HPDE6-E6E7 (cell line): ENCODE measurements at regions not wholly inside any gene's neighbourhood (a gene's known extent, or its start where the extent isn't known, plus 50 kb on each side); places are given as distances from the start of the nearest gene placed in this dataset.

Experiments used
- DNase-seq: peaks from one replicate; pipeline ENCODE4 v3.0.0; 2011; ENCODE audit warnings: missing footprints; ENCODE audit errors: extremely low spot score

DNA sequence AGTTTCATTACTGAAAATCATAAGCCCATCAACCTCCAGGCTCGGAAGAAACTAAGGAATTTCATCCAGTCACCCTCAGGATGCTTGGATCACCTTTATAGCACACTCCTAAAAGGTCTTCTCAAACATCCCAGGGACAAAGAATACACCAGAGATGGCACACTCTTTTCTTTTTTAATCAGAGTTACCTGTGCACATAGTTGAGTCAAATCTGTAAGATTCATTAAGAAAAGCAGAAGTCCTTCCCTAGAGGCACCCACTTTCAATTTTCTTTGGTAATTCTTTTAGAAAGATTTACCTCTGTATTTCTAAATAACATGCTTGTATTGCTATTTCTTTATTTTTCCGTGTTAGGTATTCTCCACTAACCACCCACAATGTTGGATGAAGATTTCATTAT lies 50.6 kb upstream of the IL6 start:
- no peak for DNase-seq

DNA sequence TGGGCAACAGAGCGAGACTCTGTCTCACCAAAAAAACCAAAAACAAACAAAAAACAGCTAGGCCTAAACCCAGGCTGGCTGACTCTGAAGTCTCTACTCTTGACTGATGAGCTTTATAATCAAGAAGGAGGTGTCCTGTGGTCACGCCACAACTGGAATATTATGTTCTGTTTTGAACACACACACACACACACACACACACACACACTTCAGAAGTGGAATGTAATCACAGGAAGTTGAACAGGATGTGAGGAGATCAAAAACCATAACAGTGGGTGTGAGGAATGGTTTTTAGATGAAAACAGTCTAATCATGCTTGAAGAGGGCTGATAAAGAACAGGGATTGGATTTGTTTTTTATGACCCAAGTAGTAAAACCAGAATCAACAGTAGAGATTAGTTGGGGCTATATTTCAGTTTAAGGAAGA lies 51.1 kb upstream of the IL6 start:
- no peak for DNase-seq

GRCh38 chr7:22675421-22675820 lies 51.6 kb upstream of the IL6 start:
- no peak for DNase-seq

GRCh38 chr7:22672846-22673680 lies 53.9 kb upstream of the IL6 start:
- no peak for DNase-seq

DNA sequence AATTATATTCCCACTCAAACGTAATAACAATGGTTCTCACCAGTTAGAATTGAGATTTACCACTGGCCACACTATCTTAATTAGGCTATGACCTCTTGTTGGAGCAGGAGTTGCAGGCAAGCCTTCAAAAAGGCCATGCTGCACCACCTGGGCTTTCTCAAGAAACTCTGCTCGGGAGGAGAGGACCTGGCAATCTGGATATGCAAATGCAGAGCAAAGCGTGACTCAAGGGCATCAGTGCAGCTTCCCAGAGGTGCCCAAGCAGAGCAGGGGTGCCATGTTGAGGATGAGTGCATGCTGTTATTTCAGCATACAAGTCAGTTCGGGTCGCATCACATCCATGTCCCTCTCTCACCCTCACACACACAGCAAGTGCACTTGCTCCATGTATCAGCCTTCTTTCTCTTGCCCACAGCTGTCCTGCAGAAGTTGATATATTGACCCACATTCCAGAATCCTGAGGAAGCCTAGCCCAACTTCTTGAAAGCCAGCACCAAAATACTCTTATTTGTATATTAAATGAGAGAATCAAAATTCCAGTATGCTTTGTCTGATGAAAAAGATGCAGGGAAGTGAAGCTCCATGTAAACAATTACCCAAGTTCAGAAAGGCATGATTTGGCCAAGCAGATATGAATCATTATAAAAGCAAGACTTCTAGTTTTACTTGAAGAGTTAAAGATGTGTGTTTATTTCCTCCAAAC lies 55.7 kb upstream of the IL6 start:
- no peak for DNase-seq

DNA sequence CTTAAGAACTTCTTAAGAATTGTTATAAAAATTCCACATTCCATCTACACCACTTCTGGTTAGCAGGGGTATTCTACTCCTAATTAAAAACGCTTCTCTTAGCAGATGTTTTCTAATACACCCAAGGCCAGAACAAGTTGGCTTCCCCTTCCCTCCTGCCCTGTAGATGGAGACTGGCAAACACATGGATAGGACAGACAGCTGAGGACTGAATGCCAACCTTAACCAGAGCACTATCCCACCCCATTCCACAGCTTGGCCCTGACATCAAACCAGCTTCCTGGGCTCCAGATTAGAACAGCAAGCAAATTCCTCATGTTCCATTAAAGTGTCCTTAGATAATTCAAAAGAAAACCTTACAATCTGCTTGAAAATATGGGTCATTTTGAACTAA lies 56.6 kb upstream of the IL6 start:
- no peak for DNase-seq

GRCh38 chr7:22669692-22670421 lies 57.1 kb upstream of the IL6 start:
- no peak for DNase-seq

DNA sequence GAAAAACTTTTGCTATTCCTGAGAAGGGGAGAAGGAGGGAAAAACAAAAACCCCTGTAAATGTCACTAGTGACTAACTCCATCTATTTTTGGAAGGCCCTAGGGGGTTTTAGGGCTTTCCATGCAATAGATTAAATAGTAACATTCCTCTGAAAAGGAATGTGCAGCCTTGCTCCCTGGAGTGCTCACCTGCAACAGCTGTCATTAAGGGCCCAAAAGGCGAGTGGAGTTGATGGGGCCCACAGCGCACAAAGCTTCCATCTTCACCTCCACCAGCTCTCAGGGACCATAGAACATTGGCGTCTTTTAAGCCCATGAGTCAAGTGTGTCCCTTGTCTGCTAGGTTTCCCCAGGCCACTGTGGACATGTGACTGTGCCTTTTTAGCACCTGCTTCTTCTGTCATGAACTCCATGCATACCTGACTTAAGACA lies 58.0 kb upstream of the IL6 start:
- DNase-seq, result no peak

DNA sequence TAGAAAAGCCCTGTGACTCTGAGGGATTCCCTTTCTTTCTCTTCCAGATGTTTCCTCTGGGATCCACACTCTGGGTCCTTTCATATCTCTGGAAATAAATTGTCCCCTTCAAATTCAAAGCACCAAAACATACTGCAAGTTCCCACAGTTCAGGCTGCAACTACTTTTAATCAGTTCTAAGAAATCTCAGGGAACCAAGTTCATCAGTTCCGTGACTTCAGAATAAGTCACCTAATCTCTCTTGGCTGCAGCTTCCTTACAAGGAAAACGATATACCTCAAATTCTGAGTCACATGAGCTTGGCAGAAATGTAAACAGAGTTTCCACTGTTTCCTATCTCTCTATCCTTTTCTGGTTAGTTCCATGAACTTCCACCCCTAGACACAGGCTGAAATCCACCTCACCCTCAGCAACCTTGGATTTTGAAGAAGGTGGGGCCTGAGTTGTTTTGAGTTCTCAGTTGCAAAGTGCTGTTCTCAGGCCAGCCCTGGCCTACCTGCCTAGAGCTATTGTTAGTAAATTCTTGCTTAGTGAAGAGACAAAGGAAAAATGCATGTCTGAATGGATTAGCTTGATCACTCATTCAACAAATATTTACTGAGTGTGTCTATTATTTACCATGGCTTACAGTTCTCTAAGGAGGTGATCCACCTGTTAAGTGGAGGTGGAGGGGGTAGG lies 59.3 kb upstream of the IL6 start:
- peak; percentile 73 for DNase-seq

DNA sequence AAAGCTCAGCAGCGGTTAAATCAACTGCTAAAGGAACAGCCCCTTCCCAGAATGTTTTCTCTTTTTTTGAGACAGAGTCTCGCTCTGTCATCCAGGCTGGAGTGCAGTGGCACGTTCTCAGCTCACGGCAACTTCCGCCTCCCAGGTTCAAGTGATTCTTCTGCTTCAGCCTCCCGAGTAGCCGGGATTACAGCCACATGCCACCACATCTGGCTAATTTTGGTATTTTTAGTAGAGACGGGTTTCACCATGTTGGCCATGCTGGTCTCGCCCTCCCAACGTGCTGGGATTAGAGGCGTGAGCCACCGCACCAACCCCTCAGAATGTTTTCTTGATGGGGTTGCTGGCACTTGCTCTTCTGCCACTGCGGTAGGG lies 59.8 kb upstream of the IL6 start:
- DNase-seq, result no peak

GRCh38 chr7:22666732-22667131 lies 60.3 kb upstream of the IL6 start:
- DNase-seq, result peak; percentile 36

DNA sequence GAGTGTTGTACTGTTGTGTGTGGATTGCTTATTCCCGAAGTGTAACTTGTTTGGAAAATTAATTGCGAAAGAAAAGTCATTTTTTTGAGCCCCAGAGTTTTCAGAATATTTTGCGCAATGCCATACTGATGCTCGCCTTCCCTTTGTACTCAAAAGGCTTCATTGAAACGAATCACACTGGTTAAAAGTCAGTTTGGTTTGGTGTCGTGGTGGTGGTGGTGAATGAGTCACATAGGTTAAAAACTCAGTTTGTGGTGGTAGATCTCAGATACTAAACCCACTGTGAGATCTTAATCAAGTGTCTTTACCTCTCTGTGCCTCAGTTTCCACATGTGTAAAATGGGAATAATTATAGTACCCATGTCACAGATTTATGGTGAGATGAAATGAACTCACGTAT lies 61.1 kb upstream of the IL6 start:
- no peak for DNase-seq

GRCh38 chr7:22664988-22665798 lies 61.8 kb upstream of the IL6 start:
- DNase-seq, result no peak

- DNase-seq, result no peak
Observed at GRCh38 chr7:22663721-22664120, 63.3 kb upstream of the IL6 start.

DNA sequence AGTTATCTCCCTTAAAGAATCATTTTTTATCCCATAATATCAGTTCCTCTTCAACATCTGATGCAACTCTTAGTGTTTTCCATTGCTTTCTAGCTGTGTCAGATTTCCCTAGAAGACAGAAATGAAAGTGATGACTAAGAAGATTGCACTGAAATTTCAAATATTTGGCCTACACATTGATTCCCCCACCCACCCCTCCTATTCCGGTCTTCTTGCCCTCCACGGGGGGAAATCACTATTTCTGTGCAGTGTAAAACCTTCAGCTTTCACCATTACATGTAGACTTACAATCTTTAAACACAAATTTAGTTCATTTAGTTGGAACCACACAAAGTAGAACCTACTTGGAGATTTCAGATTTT lies 63.7 kb upstream of the IL6 start:
- DNase-seq, result no peak

DNA sequence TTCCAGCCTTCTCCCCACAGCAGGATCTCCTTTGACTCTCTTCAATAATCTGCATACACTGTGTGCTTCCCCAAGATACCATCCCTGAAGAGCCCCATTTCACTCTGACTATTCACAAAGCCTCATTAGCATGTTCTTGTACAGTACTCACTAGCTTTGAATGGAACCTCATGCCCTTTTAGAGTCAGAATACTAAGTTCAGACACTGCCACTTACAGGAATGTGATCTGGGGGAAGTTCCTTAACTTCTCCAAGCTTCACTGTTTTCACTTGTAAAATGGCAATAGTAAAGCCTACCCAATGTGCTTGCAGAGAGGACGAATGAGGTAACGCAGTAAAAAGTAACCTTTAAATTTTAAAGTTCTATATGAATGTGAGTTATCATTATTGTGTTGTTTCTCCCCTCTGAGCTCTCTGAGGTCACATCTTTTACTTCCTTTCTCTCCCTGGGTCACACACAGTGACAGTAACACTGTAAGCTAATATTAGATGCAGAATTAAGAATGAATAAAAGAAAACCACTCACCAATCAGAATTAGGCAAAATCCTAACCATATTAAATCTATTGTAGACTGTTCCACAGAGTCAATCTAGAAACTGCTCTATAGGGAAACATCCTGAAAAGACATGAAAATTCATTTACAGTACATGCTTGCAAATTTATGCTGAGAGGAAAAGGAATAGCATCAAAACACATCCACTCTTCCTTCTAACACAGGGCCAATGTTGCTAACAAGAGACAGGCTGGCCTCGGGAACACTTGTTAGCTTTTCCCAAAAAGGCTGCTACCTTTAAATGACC lies 64.2 kb upstream of the IL6 start:
- no peak for DNase-seq

- no peak for DNase-seq
Observed at GRCh38 chr7:22662036-22662435, 65.0 kb upstream of the IL6 start.

GRCh38 chr7:22660732-22661131 lies 66.3 kb upstream of the IL6 start:
- DNase-seq, result no peak

- no peak for DNase-seq
Observed at GRCh38 chr7:22660293-22660692, 66.7 kb upstream of the IL6 start.

DNA sequence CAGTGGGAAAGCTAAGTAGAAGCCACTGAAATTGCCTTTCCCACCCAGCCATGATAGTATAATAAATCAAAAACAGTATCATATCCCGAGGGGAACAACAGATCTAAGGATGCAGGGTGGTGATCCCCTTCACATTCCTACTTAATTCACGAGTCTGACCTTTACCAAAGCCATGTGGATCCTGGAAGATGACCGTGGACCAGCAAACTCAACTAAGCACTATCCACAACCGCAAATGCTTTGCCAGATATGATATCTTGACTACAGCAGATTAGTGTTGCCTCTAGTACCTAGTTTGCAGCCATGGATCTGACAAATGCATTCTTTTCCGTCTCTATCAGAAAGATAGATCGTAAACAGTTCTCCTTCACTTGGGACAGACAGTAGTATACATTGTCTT lies 67.3 kb upstream of the IL6 start:
- no peak for DNase-seq

DNA sequence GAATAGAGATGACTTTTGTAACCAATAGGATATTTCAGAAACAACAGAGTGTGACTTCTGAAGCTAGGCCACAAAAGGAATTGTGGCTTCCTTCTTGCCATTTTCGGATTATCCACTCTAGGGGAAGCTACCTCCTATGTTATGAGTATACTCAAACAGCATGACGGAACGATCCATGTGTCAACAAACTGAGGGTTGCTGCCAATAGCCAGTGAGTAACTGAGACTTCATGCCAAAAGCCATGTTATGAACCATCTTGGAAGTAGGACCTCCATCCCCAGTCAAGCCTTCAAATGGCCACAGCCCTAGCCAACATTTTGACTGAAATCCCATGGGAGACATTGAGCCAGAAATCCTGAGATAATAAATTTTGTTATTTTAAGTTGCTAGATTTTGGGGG lies 69.0 kb upstream of the IL6 start:
- DNase-seq, result no peak
